SIG-M5 treated with dmso at 0.1 percent for 504 hours (cell line): ENCODE measurements at regions not wholly inside any gene's neighbourhood (a gene's known extent, or its start where the extent isn't known, plus 50 kb on each side); places are given as distances from the start of the nearest gene placed in this dataset.
"Not testable (repeated sequence)": the region's sequence is repeated elsewhere in the genome, so short reads cannot be mapped to it uniquely, and the experiment has no call there.

Experiments used
- DNase-seq: peaks from one replicate; lab custom pipeline; 2025; ENCODE audit not compliant: unreplicated experiment; lab: John Stamatoyannopoulos, UW

GRCh38 chr2:220580113-220580512, 952.7 kb downstream of the SLC4A3 start:
- no peak for DNase-seq

- no peak for DNase-seq
These were observed 956.3 kb downstream of the SLC4A3 start for GRCh38 chr2:220583725-220584124.

DNA sequence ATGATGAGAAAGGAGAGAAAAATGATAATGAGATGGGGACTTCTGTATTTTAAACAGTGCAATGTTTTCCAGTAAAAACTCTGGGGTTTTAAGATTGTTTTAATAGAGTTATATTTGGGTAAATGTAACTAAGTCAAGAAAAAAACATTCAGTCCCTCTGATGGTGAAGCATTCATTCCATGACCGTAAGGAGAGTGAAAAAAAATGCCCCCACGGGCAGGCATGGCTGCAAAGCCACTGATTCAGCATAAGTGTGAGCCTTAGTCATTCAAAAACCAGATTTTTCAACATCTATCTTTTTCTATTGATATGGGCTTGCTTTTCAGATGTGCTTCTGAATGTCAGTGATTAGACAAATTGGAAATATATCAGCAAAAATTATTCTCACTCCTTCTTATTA, 957.8 kb downstream of the SLC4A3 start:
- DNase-seq: no peak

DNA sequence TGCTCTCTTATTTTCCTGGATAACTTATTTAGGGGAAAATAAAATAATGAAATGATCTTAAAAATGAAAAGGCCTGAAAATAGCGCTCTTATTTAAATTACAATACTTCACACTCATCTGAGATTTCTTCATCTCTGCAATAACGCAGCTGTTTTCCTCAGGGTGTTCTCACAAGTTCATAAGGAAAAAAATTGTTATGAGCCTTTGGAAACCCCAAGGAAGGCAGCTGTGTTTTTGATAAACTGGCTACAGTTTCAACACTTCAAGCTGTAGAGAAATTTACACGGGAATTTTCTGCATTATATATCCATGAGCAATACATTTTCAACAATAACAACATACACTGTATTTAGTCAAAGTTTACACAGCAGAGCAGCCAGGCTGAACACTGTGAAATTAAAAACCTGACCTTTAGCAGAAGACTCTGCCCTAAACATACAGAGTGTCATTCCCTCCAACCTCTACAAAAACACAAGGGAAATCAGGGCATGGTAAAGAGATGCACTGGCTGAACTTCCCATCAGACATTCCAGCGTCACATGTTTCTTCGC, 959.6 kb downstream of the SLC4A3 start:
- no peak for DNase-seq

- no peak for DNase-seq
These were observed 960.7 kb downstream of the SLC4A3 start for GRCh38 chr2:220588148-220588547.

GRCh38 chr2:220590476-220590875, 963.0 kb downstream of the SLC4A3 start:
- DNase-seq: no peak

DNA sequence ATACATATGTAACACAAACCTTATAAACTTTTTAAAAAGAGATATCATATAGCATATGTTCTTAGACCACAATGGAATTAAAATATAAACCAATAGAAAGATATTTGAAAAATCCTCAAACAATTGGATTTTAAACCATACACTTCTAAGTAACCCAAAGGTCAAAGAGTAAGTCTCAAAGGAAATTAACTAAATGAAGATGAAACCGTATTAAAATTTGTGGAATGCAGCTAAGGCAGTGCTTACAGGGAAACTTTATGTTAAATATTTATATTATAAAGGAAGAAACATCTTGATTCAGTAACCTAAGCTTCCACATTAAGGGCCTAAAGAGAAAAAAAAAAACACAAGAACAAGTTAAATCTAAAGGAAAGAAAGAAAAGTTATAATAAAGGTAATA, 966.1 kb downstream of the SLC4A3 start:
- no peak for DNase-seq

GRCh38 chr2:220601674-220602073, 970.4 kb downstream of the EPHA4 start:
- no peak for DNase-seq

DNA sequence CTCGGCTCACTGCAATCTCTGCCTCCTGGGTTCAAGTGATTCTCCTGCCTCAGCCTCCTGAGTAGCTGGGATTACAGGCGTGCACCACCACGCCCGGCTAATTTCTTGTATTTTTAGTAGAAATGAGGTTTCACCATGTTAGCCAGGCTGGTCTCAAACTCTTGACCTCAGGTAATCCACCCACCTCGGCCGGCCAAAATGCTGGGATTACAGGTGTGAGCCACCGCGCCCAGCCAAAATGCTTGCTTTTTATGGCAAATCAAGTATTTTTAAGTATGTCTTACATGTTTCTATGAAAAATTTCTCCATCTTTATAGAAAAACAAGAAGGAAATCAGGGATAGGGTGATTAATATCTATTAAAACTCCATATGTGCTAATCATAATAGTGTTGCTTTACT, 959.1 kb downstream of the EPHA4 start:
- not testable (repeated sequence) for DNase-seq

DNA sequence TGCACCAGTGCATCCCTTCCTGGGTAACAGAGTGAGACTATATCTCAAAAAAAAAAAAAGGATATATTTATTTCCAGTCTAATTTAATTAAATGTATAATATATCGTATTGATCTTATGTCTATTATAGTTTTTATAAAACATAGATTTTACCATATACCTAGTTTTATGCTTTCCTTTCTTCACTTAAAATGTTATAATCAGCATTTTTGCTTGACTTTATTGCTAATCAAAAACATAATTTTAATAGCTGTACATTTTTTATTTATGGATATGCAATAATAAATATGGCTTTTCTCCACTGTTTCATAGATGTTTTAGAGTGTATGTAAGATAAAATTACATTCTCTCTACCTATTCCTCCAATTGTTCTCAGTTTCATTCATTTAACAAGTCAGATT, 958.0 kb downstream of the EPHA4 start:
- DNase-seq: no peak

- DNase-seq: peak; percentile 58
These were observed 952.4 kb downstream of the EPHA4 start for GRCh38 chr2:220619525-220620220.

DNA sequence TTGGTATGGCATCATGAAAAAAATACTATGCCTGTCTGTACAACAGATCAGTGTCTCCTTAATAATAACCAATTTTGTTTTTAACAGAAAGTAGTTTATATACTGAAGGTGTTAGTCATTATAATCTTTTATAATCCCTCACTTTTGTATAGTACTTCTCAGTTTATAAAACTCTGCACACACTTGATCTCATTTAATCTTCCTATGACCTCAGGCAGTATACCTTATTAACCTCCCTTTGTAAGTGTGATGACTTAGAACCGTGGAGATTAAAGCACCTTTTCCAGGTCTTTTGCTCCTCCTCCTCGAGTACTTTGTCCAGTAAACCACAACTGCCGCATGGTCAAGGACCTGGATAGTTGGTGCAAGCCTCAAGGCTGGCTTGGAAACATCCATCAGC, 945.5 kb downstream of the EPHA4 start:
- DNase-seq: no peak

- no peak for DNase-seq
These were observed 943.9 kb downstream of the EPHA4 start for GRCh38 chr2:220628252-220628651.

GRCh38 chr2:220641137-220641536, 931.0 kb downstream of the EPHA4 start:
- DNase-seq: no peak

DNA sequence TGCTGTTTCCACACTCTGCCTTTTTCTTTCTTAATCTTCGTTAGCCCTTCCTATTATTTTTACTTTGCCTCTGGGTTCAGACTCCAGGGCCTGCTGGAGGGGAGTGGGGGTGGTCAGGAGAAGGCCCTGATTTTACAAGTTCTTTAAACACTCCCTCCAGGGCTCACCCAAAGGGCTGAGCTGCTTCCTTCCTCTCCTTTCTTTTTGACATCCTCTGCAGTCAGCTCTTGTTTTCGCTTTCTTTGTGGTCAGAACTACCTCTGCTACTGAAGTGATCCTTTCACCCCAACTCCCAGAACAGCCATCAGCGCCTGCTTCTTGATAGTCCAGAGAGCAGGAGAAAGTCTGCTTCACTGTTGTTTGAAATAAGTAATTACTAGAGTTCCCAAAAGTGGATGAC, 925.7 kb downstream of the EPHA4 start:
- no peak for DNase-seq

DNA sequence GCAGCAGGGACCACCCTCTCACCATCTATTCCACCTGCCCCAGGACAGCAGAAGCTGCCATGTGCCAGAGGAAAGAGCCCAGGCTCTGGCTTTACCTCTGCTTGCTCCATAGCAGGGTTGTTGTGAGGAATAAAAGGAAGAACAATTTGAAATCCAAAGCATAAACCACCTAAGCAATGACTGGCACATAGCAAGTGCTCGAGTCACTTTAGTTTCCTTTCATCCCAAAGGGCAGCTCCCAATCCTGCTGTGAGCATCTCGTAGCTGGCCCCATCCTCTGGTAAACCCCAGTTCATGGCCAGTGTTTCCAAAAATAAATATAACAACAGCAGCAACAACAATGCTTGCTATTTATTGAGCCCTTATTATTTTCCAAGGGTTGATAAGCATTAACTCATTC, 923.5 kb downstream of the EPHA4 start:
- no peak for DNase-seq

DNA sequence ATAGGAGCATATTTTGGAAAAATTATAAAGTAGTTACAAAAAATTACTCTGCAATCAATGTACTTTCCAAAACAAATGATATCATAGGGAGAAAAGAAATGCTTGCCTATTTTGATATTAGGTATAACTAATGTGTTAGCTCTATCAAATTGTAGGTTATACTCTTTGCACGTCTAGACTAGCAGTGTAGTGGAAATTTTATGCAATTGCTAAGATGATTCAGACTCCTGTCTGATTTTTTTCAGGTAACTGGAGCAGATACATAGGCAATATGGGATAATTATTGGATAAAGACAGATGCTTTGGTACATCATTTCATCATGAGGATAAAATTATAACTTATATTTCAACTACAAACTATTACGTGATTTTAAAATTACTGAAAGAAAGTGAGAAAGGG, 918.3 kb downstream of the EPHA4 start:
- DNase-seq: no peak

- DNase-seq: no peak
These were observed 917.8 kb downstream of the EPHA4 start for GRCh38 chr2:220654322-220654721.

DNA sequence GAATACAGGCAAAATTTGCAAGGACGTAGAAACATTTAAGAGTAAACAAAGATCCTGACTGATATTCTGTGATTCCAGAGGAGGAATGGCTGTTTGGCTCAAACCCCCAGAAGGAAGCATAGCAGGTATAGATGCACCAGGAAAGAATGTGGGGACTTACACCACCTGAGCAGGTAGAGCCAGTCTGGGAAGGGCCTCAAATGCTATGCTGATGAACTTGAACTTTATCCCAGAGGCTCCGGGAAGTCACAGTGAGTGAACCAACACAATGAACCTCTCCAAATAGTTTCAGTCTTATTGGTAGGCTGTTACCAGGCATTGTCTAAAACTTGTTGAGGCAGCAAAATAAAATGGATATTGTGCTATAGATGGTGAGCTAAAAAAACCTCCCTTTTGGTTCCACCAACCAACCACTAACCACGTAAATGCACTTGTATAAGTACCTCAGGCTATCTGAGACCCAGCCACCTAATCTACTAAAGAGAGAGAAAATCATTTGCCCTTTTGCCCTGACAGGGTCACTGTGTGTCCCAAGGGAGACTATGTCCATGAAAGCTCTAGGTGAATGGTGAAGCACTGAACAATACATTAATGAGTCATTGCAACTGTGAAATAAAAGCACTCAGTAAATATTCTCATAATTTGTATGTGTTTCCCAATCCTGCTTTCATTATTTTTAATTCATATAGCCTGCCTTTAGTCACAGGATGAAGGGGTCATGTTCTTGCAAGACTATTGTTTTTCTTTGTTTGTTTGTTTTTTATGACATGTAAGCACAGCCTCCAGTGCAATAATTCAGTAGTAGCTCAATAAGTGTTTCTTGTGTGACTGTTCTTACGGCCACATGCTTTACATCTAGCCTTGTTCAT, 911.6 kb downstream of the EPHA4 start:
- peak; percentile 30 for DNase-seq

GRCh38 chr2:220662431-220662830, 909.7 kb downstream of the EPHA4 start:
- DNase-seq: no peak

DNA sequence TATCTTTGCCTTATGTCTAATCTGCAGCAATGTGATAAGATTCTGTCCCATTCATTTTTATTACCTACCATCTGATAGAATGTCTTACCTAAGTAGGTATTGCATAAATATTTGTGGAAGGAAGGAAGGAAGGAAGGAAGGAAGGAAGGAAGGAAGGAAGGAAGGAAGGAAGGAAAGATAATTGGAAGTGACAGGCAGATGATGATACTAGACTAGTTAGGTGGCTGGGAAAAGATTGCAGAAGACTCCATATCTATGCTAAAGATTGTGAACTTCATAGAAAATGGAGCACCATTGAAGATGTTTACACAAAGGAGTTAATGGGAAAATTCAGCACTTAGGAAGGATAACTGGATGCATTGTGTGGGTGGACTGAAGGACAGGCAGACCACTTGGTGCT, 909.0 kb downstream of the EPHA4 start:
- DNase-seq: no peak
